Spleen (tissue), 11 donors: ENCODE measurements at regions not wholly inside any gene's neighbourhood (a gene's known extent, or its start where the extent isn't known, plus 50 kb on each side); places are given as distances from the start of the nearest gene placed in this dataset.

ENCODE experiments used
- DNase-seq: peaks from one replicate; pipeline ENCODE4 v3.0.0-alpha.2; 2020
- H3K27ac ChIP-seq, 8 donors: fragments of 200-600 bp; sonication (generic) in 7 of 8; 1 replicate in 4 of 8; 2 replicates in 4 of 8; pipeline versions ENCODE4 v1.5.0 to v1.8.0; 2016 to 2021; ENCODE audit warnings: inconsistent platforms in 4 of 8, mild to moderate bottlenecking in 4 of 8, moderate library complexity in 1 of 8
- H3K27me3 ChIP-seq, 7 donors: fragments of 200-600 bp; sonication (generic) in 6 of 7; replicated peaks in 1 of 7; 1 replicate in 4 of 7; 2 replicates in 3 of 7; pipeline versions ENCODE4 v1.5.0 to v1.8.0; 2016 to 2021; ENCODE audit warnings: inconsistent platforms in 3 of 7, mild to moderate bottlenecking in 1 of 7
- H3K36me3 ChIP-seq, 6 donors: fragments of 200-600 bp; sonication (generic) in 5 of 6; 1 replicate in 4 of 6; 2 replicates in 2 of 6; pipeline versions ENCODE4 v1.5.0 to v1.8.0; 2016 to 2021; ENCODE audit warnings: inconsistent platforms in 2 of 6
- H3K4me1 ChIP-seq, 6 donors: fragments of 200-600 bp; sonication (generic) in 5 of 6; 1 replicate in 3 of 6; 2 replicates in 3 of 6; pipeline versions ENCODE4 v1.5.0 to v1.8.0; 2016 to 2021; ENCODE audit warnings: inconsistent platforms in 3 of 6
- H3K4me3 ChIP-seq, 8 donors: fragments of 200-600 bp; sonication (generic) in 7 of 8; 1 replicate in 4 of 8; 2 replicates in 4 of 8; pipeline versions ENCODE4 v1.5.0 to v1.8.0; 2016 to 2021; ENCODE audit warnings: inconsistent platforms in 4 of 8, mild to moderate bottlenecking in 4 of 8, moderate library complexity in 2 of 8
- H3K9me3 ChIP-seq, 8 donors: fragments of 200-600 bp; sonication (generic) in 7 of 8; 1 replicate in 4 of 8; 2 replicates in 4 of 8; pipeline versions ENCODE4 v1.5.0 to v1.8.0; 2016 to 2021; ENCODE audit warnings: inconsistent platforms in 4 of 8
- CTCF ChIP-seq, 11 experiments: fragments of 200-600 bp in 7 of 11; fragments of 450-650 bp in 4 of 11; sonication (generic) in 4 of 11; IDR thresholded peaks in 8 of 11; conservative IDR thresholded peaks in 3 of 11; 1 replicate in 7 of 11; 2 replicates in 4 of 11; pipeline versions ENCODE4 v1.4.0 to v1.8.0; 2016 to 2021; ENCODE audit warnings: antibody characterized with exemption in 11 of 11, inconsistent platforms in 4 of 11, mild to moderate bottlenecking in 1 of 11
- POLR2A ChIP-seq, 3 donors: fragments of 450-650 bp; IDR thresholded peaks; one replicate each; pipeline ENCODE4 v1.5.1; 2017; ENCODE audit warnings: antibody characterized with exemption in 3 of 3, mild to moderate bottlenecking in 1 of 3
- POLR2AphosphoS5 ChIP-seq, 3 donors: sonication (generic); formaldehyde crosslinking; IDR thresholded peaks; one replicate each; pipeline ENCODE4 v1.5.1; 2017; ENCODE audit warnings: antibody characterized with exemption in 3 of 3
- WGBS, 5 donors: extraction: QIAGEN DNeasy Blood & Tissue Kit in 3 of 5; methylation state at CpG; one replicate each; pipeline versions ENCODE4 v1.1.5 to v1.1.7; 2013 to 2018; 5-methylcytosine and 5-hydroxymethylcytosine counted together
- intact Hi-C: fragments of 100-400 bp; cut with DNase I; formaldehyde crosslinking; loops from one replicate; pipeline ENCODE4 v1.15.0; 2023; ENCODE audit warnings: low total_unique reads
- donor health status: healthy with polysubstance abuse.
- donor health status: DM: no; HTN: no; CAD: no; lungs with moderate emphysema.
- donor health status: DM: no; HTN: no; CAD: no.
- donor health status: Bipolar disorder and iron deficiency.
- donor health status: healthy.
- donor health status: DM: no; HTN: no; CAD: no.
- donor health status: DM: yes; HTN: yes; CAD: no.

DNA sequence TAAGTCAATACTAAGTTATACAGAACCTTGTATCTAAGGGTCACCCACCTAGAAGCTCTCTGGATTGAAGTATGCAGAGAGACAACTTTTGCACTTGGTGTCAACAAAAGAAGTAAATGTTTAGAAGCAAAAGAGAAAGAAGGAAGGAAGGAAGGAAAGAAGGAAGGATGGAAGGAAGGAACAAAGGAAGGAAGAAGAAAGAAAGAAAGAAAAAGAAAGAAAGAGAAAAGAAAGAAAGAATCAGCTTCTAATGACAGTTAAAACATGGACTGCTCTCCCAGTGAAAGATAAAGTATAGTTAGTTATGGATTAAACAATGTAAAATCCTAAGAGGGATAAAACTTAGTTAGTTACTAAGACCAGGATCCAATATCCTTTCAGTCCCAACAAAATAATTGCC lies 613.8 kb upstream of the NR2F2 start:
- TF ChIP-seq POLR2AphosphoS5 (IDR thresholded peaks at IDR 0.05) (no peak), POLR2A (IDR thresholded peaks at IDR 0.05) (no peak), CTCF (IDR thresholded peaks at IDR 0.05 in 8 of 11, conservative IDR thresholded peaks at IDR 0.05 in 3 of 11) (no peak)

DNA sequence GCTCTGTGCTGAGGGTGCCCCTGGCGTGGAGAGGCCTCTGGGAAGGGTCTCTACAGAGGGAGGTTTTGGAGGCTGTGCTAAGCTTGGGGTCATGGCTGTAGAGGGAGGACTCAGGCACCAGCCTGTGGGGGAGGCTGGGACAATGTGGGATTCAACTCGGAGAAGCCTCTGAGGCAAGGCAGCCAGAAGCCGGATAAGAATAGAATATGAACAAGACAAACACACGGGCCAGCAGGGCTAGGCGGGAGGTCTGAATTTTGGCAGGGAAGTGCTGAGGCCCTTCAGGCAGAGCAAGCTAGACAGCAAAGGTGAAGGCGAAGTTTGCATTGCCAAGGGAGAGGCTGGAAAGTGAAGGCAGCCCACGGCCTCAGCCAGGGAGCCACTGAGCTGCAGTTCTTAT lies 612.1 kb upstream of the NR2F2 start:
- Histone ChIP-seq H3K4me1 (peaks cover 0 to 8% (median 0%) of the 10 kb centered on the region in 6 donors), H3K9me3 (no peaks in the 10 kb centered on the region), H3K36me3 (no peaks in the 10 kb centered on the region), H3K27ac (no peak overlapping the region), H3K4me3 (no peak overlapping the region), H3K27me3 (no peaks in the 10 kb centered on the region)
- TF ChIP-seq POLR2AphosphoS5 (IDR thresholded peaks at IDR 0.05) (no peak), CTCF (IDR thresholded peaks at IDR 0.05 in 8 of 11, conservative IDR thresholded peaks at IDR 0.05 in 3 of 11) (no peak)
- WGBS, 5 donors = 81 to 89% (median 84%) methylated on average over 7 of the region's 7 CpGs
- no peak for DNase-seq
- intact Hi-C loops = no loop called here

More for the DNA sequence above, 613.8 kb upstream of the NR2F2 start:
- Histone ChIP-seq H3K27ac (no peak overlapping the region), H3K9me3 (no peaks in the 10 kb centered on the region), H3K27me3 (no peaks in the 10 kb centered on the region), H3K36me3 (no peaks in the 10 kb centered on the region), H3K4me1 (peaks cover 0 to 8% (median 0%) of the 10 kb centered on the region in 6 donors), H3K4me3 (no peak overlapping the region)
- DNase-seq = no peak
- intact Hi-C loops = no loop called here

- Histone ChIP-seq H3K4me3 (no peak overlapping the region), H3K27ac (no peak overlapping the region), H3K36me3 (no peaks in the 10 kb centered on the region), H3K4me1 (no peaks in the 10 kb centered on the region), H3K27me3 (no peaks in the 10 kb centered on the region), H3K9me3 (no peaks in the 10 kb centered on the region)
- intact Hi-C loops = no loop called here
- TF ChIP-seq POLR2A (IDR thresholded peaks at IDR 0.05) (no peak), CTCF (IDR thresholded peaks at IDR 0.05 in 8 of 11, conservative IDR thresholded peaks at IDR 0.05 in 3 of 11) (no peak), POLR2AphosphoS5 (IDR thresholded peaks at IDR 0.05) (no peak)
- WGBS, 5 donors = 74 to 87% (median 83%) methylated on average over 3 of the region's 3 CpGs
- DNase-seq = no peak
These were observed 605.4 kb upstream of the NR2F2 start for GRCh38 chr15:95724908-95725633.

- Histone ChIP-seq H3K27ac (no peak overlapping the region), H3K9me3 (no peaks in the 10 kb centered on the region), H3K4me1 (no peaks in the 10 kb centered on the region), H3K36me3 (no peaks in the 10 kb centered on the region), H3K27me3 (no peaks in the 10 kb centered on the region), H3K4me3 (no peak overlapping the region)
- intact Hi-C loops = no loop called here
- DNase-seq = no peak
- WGBS, 5 donors = 88 to 94% (median 91%) methylated on average over 4 of the region's 4 CpGs
- no peak for TF ChIP-seq CTCF (IDR thresholded peaks at IDR 0.05 in 8 of 11, conservative IDR thresholded peaks at IDR 0.05 in 3 of 11)
- no peak for TF ChIP-seq POLR2AphosphoS5 (IDR thresholded peaks at IDR 0.05)
- TF ChIP-seq POLR2A (IDR thresholded peaks at IDR 0.05) = no peak
These were observed 603.6 kb upstream of the NR2F2 start for GRCh38 chr15:95726891-95727290.
